HCT116 (cell line): ENCODE measurements at regions not wholly inside any gene's neighbourhood (a gene's known extent, or its start where the extent isn't known, plus 50 kb on each side); places are given as distances from the start of the nearest gene placed in this dataset.

Experiments used
- ATAC-seq: fragments of 200-7000 bp; cut with Tn5 transposase; 2 replicates; pipeline ENCODE4 v1.9.1; 2020; ENCODE audit warnings: mild to moderate bottlenecking, moderate library complexity
- BruUV-seq: library from RNA; stranded (reverse); fragments of 400-500 nt; replicated peaks from 2 replicates; lab custom pipeline; 2021; lab: Mats Ljungman, UMichigan
- CTCF ChIA-PET: fragments of 300-600 bp; sonication (Branson Sonifier 250); formaldehyde crosslinking; loops from one replicate; lab custom pipeline; 2021; ENCODE audit warnings: antibody characterized with exemption; lab: Charles Lee
- POLR2A ChIA-PET: fragments of 300-600, 350-600 bp; sonication (Branson Sonifier 250); formaldehyde crosslinking; loops from one replicate; lab custom pipeline; 2021; ENCODE audit warnings: antibody characterized with exemption; lab: Charles Lee
- RAD21 ChIA-PET, 2 experiments: fragments of 300-600 bp; sonication (Branson Sonifier 250); formaldehyde crosslinking; loops; one replicate each; lab custom pipeline; 2023; ENCODE audit warnings: low total read pairs in 2 of 2; ENCODE audit not compliant: uncharacterized antibody in 2 of 2, unreplicated experiment in 2 of 2, low non-redundant PET in 1 of 2; lab: Charles Lee
- DNase-seq: peaks from one replicate; pipeline ENCODE4 v3.0.0-alpha.2; 2010; ENCODE audit warnings: low read depth, low spot score
- H2AFZ ChIP-seq: fragments of 200-600 bp; shearing (Covaris generic), sonication (generic); 2 replicates; pipeline ENCODE4 v1.6.1; 2017; ENCODE audit warnings: low read depth, mixed run types, mixed read lengths, antibody characterized with exemption, low read length; ENCODE audit not compliant: poor library complexity, severe bottlenecking
- H3K27ac ChIP-seq: 2 replicates; pipeline ENCODE4 v1.5.1; 2012; ENCODE audit warnings: low read depth, low read length
- H3K27me3 ChIP-seq: fragments of 200-600 bp; sonication (generic); 2 replicates; pipeline ENCODE4 v1.6.1; 2016; ENCODE audit warnings: mixed run types, low read length, mixed read lengths; ENCODE audit not compliant: insufficient read depth
- H3K36me3 ChIP-seq, 2 experiments: fragments of 200-500 bp in 1 of 2; fragments of 200-600 bp in 1 of 2; sonication (Bioruptor generic) in 1 of 2; sonication (generic) in 1 of 2; 2 replicates each; pipeline versions ENCODE4 v1.5.1 to v1.6.1; 2014 to 2016; ENCODE audit warnings: low read length in 2 of 2, inconsistent platforms in 1 of 2, mixed read lengths in 1 of 2, mixed run types in 1 of 2; ENCODE audit not compliant: insufficient read depth in 2 of 2, control insufficient read depth in 1 of 2
- H3K4me1 ChIP-seq, 2 experiments: fragments of 200-600 bp in 1 of 2; sonication (generic) in 1 of 2; 2 replicates each; pipeline versions ENCODE4 v1.5.1 to v1.6.1; 2012 to 2017; ENCODE audit warnings: low read length in 2 of 2, inconsistent platforms in 1 of 2, mild to moderate bottlenecking in 1 of 2, mixed read lengths in 1 of 2, mixed run types in 1 of 2, moderate library complexity in 1 of 2; ENCODE audit not compliant: insufficient read depth in 2 of 2, control insufficient read depth in 1 of 2
- H3K4me2 ChIP-seq: fragments of 200-600 bp; sonication (generic); 2 replicates; pipeline ENCODE4 v1.6.1; 2017; ENCODE audit warnings: mixed run types, low read length, mixed read lengths
- H3K4me3 ChIP-seq, 2 experiments: fragments of 200-600 bp in 1 of 2; sonication (generic) in 1 of 2; replicated peaks in 1 of 2; 2 replicates each; pipeline ENCODE4 v1.5.1; 2011 to 2016; ENCODE audit warnings: low read length in 2 of 2, control low read depth in 1 of 2, low read depth in 1 of 2, mild to moderate bottlenecking in 1 of 2, mixed read lengths in 1 of 2, mixed run types in 1 of 2
- H3K79me2 ChIP-seq: fragments of 200-600 bp; sonication (generic); 2 replicates; pipeline ENCODE4 v1.6.1; 2017; ENCODE audit warnings: mild to moderate bottlenecking, mixed run types, low read length, moderate library complexity, mixed read lengths; ENCODE audit not compliant: insufficient read depth
- H3K9ac ChIP-seq: fragments of 200-600 bp; sonication (generic); 2 replicates; pipeline ENCODE4 v1.6.1; 2016; ENCODE audit warnings: low read length, mixed read lengths
- H3K9me2 ChIP-seq: fragments of 200-600 bp; sonication (generic), shearing (Covaris generic); 2 replicates; pipeline ENCODE4 v1.6.1; 2017; ENCODE audit warnings: mixed run types, mild to moderate bottlenecking, moderate library complexity; ENCODE audit not compliant: insufficient read depth
- H3K9me3 ChIP-seq, 2 experiments: fragments of 200-500 bp in 1 of 2; fragments of 200-600 bp in 1 of 2; sonication (Bioruptor generic) in 1 of 2; sonication (generic) in 1 of 2; 2 replicates each; pipeline ENCODE4 v1.6.1; 2014 to 2017; ENCODE audit warnings: low read length in 2 of 2, mixed read lengths in 2 of 2, inconsistent platforms in 1 of 2, low read depth in 1 of 2, mild to moderate bottlenecking in 1 of 2, mixed run types in 1 of 2, moderate library complexity in 1 of 2; ENCODE audit not compliant: control insufficient read depth in 1 of 2, insufficient read depth in 1 of 2
- H4K20me1 ChIP-seq: fragments of 200-600 bp; sonication (generic), shearing (Covaris generic); 2 replicates; pipeline ENCODE4 v1.6.1; 2017; ENCODE audit warnings: mixed run types, mild to moderate bottlenecking, moderate library complexity; ENCODE audit not compliant: insufficient read depth
- CEBPB ChIP-seq: IDR thresholded peaks from 2 replicates; pipeline ENCODE4 v1.6.1; 2012; ENCODE audit warnings: low read depth
- EGR1 ChIP-seq: IDR thresholded peaks from 2 replicates; pipeline ENCODE4 v1.6.1; 2012; ENCODE audit warnings: low read depth
- POLR2AphosphoS5 ChIP-seq: IDR thresholded peaks from 2 replicates; pipeline ENCODE4 v1.6.1; 2011; ENCODE audit warnings: mild to moderate bottlenecking, low read depth, low read length, moderate library complexity
- RAD21 ChIP-seq: IDR thresholded peaks from 2 replicates; pipeline ENCODE4 v1.6.1; 2012; ENCODE audit warnings: low read depth, mild to moderate bottlenecking
- SRF ChIP-seq: IDR thresholded peaks from 2 replicates; pipeline ENCODE4 v1.6.1; 2012; ENCODE audit warnings: low read depth
- ZNF274 ChIP-seq: fragments of 200-500 bp; sonication (Bioruptor generic); IDR thresholded peaks from 2 replicates; pipeline ENCODE4 v1.6.1; 2014; ENCODE audit warnings: mild to moderate bottlenecking, low read depth, low read length, inconsistent platforms
- intact Hi-C: fragments of 100-400 bp; cut with micrococcal nuclease; formaldehyde crosslinking; loops from 2 replicates; pipeline ENCODE4 v1.10.0; 2022

GRCh38 chr12:45675534-45675933, 54.0 kb upstream of the ARID2 start:
- no peak overlapping the region for H2AFZ ChIP-seq
- POLR2A ChIA-PET: no interaction called here
- H3K4me3 ChIP-seq: no peak overlapping the region
- no peaks in the 10 kb centered on the region for H3K27me3 ChIP-seq
- CTCF ChIA-PET: no interaction called here
- H3K27ac ChIP-seq: no peak overlapping the region
- H3K9me2 ChIP-seq: 0 out of 2 replicates have a peak, but pooled peaks cover 4% of the 10 kb centered on the region
- H3K4me2 ChIP-seq: no peak overlapping the region
- BruUV-seq: no TSS peak
- TF ChIP-seq EGR1: no peak
- TF ChIP-seq CEBPB: no peak
- TF ChIP-seq RAD21: no peak
- no peak for TF ChIP-seq POLR2AphosphoS5
- no peak for TF ChIP-seq SRF
- no peak for TF ChIP-seq ZNF274
- intact Hi-C loops: no loop called here
- no peaks in the 10 kb centered on the region for H4K20me1 ChIP-seq
- DNase-seq (no peak), ATAC-seq (no peak)
- H3K36me3 ChIP-seq: no peaks in the 10 kb centered on the region
- no peaks in the 10 kb centered on the region for H3K9me3 ChIP-seq
- RAD21 ChIA-PET: no interaction called here
- H3K79me2 ChIP-seq: no peaks in the 10 kb centered on the region
- no peak overlapping the region for H3K9ac ChIP-seq
- H3K4me1 ChIP-seq: peaks cover 0 to 9% of the 10 kb centered on the region in 2 experiments; a peak in 1 of 4 replicates
